Tibial nerve (tissue), 4 donors: ENCODE measurements at regions not wholly inside any gene's neighbourhood (a gene's known extent, or its start where the extent isn't known, plus 50 kb on each side); places are given as distances from the start of the nearest gene placed in this dataset.

Experiments
- DNase-seq, 2 donors: peaks; one replicate each; pipeline ENCODE4 v3.0.0-alpha.2; 2019; ENCODE audit warnings: low spot score in 2 of 2
- H3K27ac ChIP-seq, 4 donors: fragments of 200-600 bp; sonication (generic) in 3 of 4; one replicate each; pipeline ENCODE4 v1.5.1; 2017 to 2019; ENCODE audit warnings: mild to moderate bottlenecking in 1 of 4
- H3K27me3 ChIP-seq, 2 donors: fragments of 200-600 bp; sonication (generic) in 1 of 2; one replicate each; pipeline versions ENCODE4 v1.5.1 to v1.6.0; 2017 to 2019
- H3K36me3 ChIP-seq, 3 donors: fragments of 200-600 bp; sonication (generic); one replicate each; pipeline ENCODE4 v1.5.1; 2018 to 2019
- H3K4me1 ChIP-seq, 4 donors: fragments of 200-600 bp; sonication (generic) in 3 of 4; one replicate each; pipeline ENCODE4 v1.5.1; 2017 to 2019
- H3K4me3 ChIP-seq, 4 donors: fragments of 200-600 bp; sonication (generic) in 3 of 4; one replicate each; pipeline ENCODE4 v1.5.1; 2017 to 2019; ENCODE audit warnings: mild to moderate bottlenecking in 1 of 4, moderate library complexity in 1 of 4
- H3K9me3 ChIP-seq, 4 donors: fragments of 200-600 bp; sonication (generic) in 3 of 4; one replicate each; pipeline ENCODE4 v1.5.1; 2017 to 2019
- CTCF ChIP-seq, 5 experiments: fragments of 200-600 bp in 3 of 5; fragments of 450-650 bp in 2 of 5; sonication (generic) in 3 of 5; IDR thresholded peaks; one replicate each; pipeline ENCODE4 v1.5.1; 2016 to 2019; ENCODE audit warnings: antibody characterized with exemption in 5 of 5, mild to moderate bottlenecking in 3 of 5, moderate library complexity in 2 of 5
- EP300 ChIP-seq, 2 donors: sonication (generic); formaldehyde crosslinking; IDR thresholded peaks; one replicate each; pipeline ENCODE4 v1.6.1; 2017; ENCODE audit warnings: antibody characterized with exemption in 2 of 2, mild to moderate bottlenecking in 1 of 2
- POLR2A ChIP-seq, 2 donors: fragments of 450-650 bp; IDR thresholded peaks; one replicate each; pipeline ENCODE4 v1.6.1; 2017; ENCODE audit warnings: antibody characterized with exemption in 2 of 2, mild to moderate bottlenecking in 2 of 2, moderate library complexity in 2 of 2
- WGBS, 2 donors: methylation state at CpG; one replicate each; pipeline ENCODE4 v1.1.5; 2018; 5-methylcytosine and 5-hydroxymethylcytosine counted together

GRCh38 chr13:106246242-106246641 lies 289.2 kb downstream of the EFNB2 start:
- H3K36me3 ChIP-seq = no peaks in the 10 kb centered on the region
- no peaks in the 10 kb centered on the region for H3K4me1 ChIP-seq
- no peak for DNase-seq
- no peaks in the 10 kb centered on the region for H3K9me3 ChIP-seq
- H3K27ac ChIP-seq = no peak overlapping the region
- 56 to 57% methylated on average over 3 of the region's 3 CpGs for WGBS, 2 donors
- no peak for TF ChIP-seq CTCF (IDR thresholded peaks at IDR 0.05)
- TF ChIP-seq EP300 (IDR thresholded peaks at IDR 0.05) = no peak
- TF ChIP-seq POLR2A (IDR thresholded peaks at IDR 0.05) = no peak
- H3K27me3 ChIP-seq = no peaks in the 10 kb centered on the region
- H3K4me3 ChIP-seq = no peak overlapping the region

GRCh38 chr13:106243011-106243565 lies 292.4 kb downstream of the EFNB2 start:
- Histone ChIP-seq H3K9me3 (no peaks in the 10 kb centered on the region), H3K4me1 (no peaks in the 10 kb centered on the region), H3K4me3 (no peak overlapping the region), H3K27me3 (no peaks in the 10 kb centered on the region), H3K36me3 (no peaks in the 10 kb centered on the region), H3K27ac (no peak overlapping the region)
- WGBS, 2 donors = 69 to 72% methylated on average over 6 of the region's 6 CpGs
- no peak for TF ChIP-seq POLR2A (IDR thresholded peaks at IDR 0.05)
- no peak for TF ChIP-seq CTCF (IDR thresholded peaks at IDR 0.05)
- no peak for TF ChIP-seq EP300 (IDR thresholded peaks at IDR 0.05)
- no peak for DNase-seq

DNA sequence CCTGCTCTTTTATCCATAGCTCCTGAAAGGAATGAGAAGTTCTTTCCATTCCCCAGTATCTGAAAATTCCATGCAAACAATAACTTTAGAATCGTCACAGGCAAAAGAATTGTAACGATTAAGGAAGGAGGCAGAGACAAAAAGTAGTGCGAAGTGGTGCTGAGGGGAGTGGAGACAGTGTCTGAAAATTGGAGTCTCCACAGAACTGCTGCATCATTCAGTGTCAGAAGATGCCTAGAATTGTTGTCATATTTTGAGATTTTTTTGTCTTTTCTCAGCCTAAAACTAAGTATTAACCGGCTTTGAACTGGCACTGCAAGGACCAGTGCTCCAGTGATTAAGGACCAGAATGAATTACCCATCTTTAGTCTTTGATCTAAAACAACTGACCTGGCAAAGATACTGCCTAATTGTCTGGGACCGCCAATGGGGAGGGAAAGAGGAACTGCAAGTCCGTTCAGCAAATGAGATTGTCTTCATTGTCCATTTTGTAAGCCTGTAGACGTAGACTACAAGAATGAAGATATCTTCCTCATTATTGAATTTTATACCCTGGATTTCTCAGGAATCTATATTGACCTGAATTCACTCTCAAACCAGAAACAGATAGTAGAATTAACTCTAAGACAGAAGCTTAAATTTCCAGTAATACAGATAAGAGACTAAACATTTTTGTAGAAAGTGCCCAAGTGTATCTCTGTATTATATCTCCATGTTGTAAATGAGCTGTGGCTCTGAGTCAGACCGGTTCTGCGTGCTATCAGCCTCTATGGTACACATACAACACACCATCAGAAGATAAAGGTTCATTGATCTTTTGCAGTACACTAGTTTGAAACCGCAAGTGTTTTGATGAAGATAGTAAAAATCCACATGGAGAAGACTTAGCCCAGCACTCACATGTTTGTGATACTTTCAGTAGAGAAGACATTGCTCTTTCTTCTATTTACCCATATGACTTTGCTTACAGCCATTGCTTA lies 293.2 kb downstream of the EFNB2 start:
- H3K4me1 ChIP-seq = no peaks in the 10 kb centered on the region
- no peak for TF ChIP-seq CTCF (IDR thresholded peaks at IDR 0.05)
- TF ChIP-seq POLR2A (IDR thresholded peaks at IDR 0.05) = no peak
- TF ChIP-seq EP300 (IDR thresholded peaks at IDR 0.05) = no peak
- no peaks in the 10 kb centered on the region for H3K9me3 ChIP-seq
- DNase-seq = no peak
- 77 to 78% methylated on average over 10 of the region's 10 CpGs for WGBS, 2 donors
- no peaks in the 10 kb centered on the region for H3K27me3 ChIP-seq
- H3K36me3 ChIP-seq = no peaks in the 10 kb centered on the region
- no peak overlapping the region for H3K27ac ChIP-seq
- H3K4me3 ChIP-seq = no peak overlapping the region

- Histone ChIP-seq H3K4me1 (no peaks in the 10 kb centered on the region), H3K9me3 (no peaks in the 10 kb centered on the region), H3K27me3 (no peaks in the 10 kb centered on the region), H3K4me3 (no peak overlapping the region), H3K36me3 (no peaks in the 10 kb centered on the region), H3K27ac (no peak overlapping the region)
- WGBS, 2 donors = 83 to 85% methylated on average over 8 of the region's 8 CpGs
- TF ChIP-seq POLR2A (IDR thresholded peaks at IDR 0.05) (no peak), EP300 (IDR thresholded peaks at IDR 0.05) (no peak), CTCF (IDR thresholded peaks at IDR 0.05) (no peak)
- no peak for DNase-seq
Measured at GRCh38 chr13:106238690-106239089, 296.8 kb downstream of the EFNB2 start.

DNA sequence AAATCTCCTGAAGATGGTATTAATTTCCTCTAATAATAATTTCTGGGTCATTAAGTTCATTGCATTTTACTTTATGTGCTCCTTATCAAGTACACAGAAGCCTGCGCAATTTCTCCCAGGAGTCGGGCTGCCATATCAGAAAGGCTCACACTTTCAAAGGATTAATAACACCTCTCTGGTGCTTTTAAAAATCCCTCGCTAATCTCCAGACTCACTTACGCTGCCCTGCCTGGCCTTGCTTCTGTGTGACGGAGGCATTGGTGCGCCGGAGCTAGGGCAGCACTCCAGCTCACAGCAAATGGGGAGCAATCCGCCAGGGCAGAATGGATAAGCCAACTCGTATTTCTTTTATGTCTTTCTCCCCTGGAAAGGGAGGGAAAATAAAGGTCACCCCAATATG lies 300.8 kb downstream of the EFNB2 start:
- 77% methylated on average over 8 of the region's 9 CpGs for WGBS, 2 donors
- no peaks in the 10 kb centered on the region for H3K4me1 ChIP-seq
- no peak for DNase-seq
- H3K4me3 ChIP-seq = no peak overlapping the region
- TF ChIP-seq CTCF (IDR thresholded peaks at IDR 0.05) (no peak), EP300 (IDR thresholded peaks at IDR 0.05) (no peak), POLR2A (IDR thresholded peaks at IDR 0.05) (no peak)
- peaks cover 0 to 3% (median 0%) of the 10 kb centered on the region in 4 donors for H3K9me3 ChIP-seq
- H3K27ac ChIP-seq = no peak overlapping the region
- H3K27me3 ChIP-seq = no peaks in the 10 kb centered on the region
- no peaks in the 10 kb centered on the region for H3K36me3 ChIP-seq
